Upper lobe of right lung (tissue), 1 donor: ENCODE measurements at regions not wholly inside any gene's neighbourhood (a gene's known extent, or its start where the extent isn't known, plus 50 kb on each side); places are given as distances from the start of the nearest gene placed in this dataset.
A peak's percentile ranks its signal among the peaks of the same experiment; 100 is the strongest.

Experiments used
- ATAC-seq: fragments of 200-7000 bp; cut with Tn5 transposase; one replicate; pipeline ENCODE4 v1.9.1; 2020; ENCODE audit warnings: mild to moderate bottlenecking, moderate library complexity
- DNase-seq: peaks from one replicate; pipeline ENCODE4 v3.0.0-alpha.2; 2020
- H3K27ac ChIP-seq: fragments of 200-600 bp; one replicate; pipeline ENCODE4 v1.8.0; 2022
- H3K27me3 ChIP-seq: fragments of 200-600 bp; one replicate; pipeline ENCODE4 v1.8.0; 2022; ENCODE audit warnings: mild to moderate bottlenecking
- H3K36me3 ChIP-seq: fragments of 200-600 bp; one replicate; pipeline ENCODE4 v1.8.0; 2022
- H3K4me1 ChIP-seq: fragments of 200-600 bp; one replicate; pipeline ENCODE4 v1.8.0; 2022
- H3K4me3 ChIP-seq: fragments of 200-600 bp; one replicate; pipeline ENCODE4 v1.8.0; 2022; ENCODE audit warnings: mild to moderate bottlenecking
- H3K9me3 ChIP-seq: fragments of 200-600 bp; one replicate; pipeline ENCODE4 v1.8.0; 2022
- CTCF ChIP-seq: fragments of 200-600 bp; IDR thresholded peaks from one replicate; pipeline ENCODE4 v1.8.0; 2022; ENCODE audit warnings: antibody characterized with exemption
- intact Hi-C: fragments of 100-400 bp; cut with DNase I; formaldehyde crosslinking; loops from one replicate; pipeline ENCODE4 v1.11.0; 2022
- donor health status: DM: no; HTN: yes; CAD: no; lungs with severe emphysema.

DNA sequence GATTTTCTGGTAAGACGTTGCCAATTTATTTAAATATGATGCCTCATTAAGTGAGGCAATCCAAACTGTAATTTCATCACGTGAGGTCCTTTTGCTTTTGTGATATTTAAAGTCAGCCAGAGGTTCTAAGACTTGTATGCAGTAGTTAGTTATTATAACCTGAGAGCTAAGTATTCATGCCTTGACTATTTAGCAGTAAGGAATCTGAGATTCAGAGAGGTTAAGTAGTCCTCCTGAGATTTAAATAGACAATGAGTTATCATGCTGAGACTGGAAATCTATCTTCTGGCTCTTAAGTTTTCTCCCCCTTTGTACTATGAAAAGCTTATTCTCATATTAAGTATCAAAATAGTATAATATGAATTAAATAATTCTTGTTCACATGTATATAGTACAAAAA, 158.0 kb downstream of the UTRN start:
- intact Hi-C loops, result no loop called here
- H3K27ac ChIP-seq, result no peak overlapping the region
- no peaks in the 10 kb centered on the region for H3K27me3 ChIP-seq
- no peak overlapping the region for H3K4me3 ChIP-seq
- peaks cover 91% of the 10 kb centered on the region for H3K36me3 ChIP-seq
- no peak for DNase-seq
- ATAC-seq, result no peak
- no peaks in the 10 kb centered on the region for H3K9me3 ChIP-seq
- no peaks in the 10 kb centered on the region for H3K4me1 ChIP-seq
- no peak for TF ChIP-seq CTCF

- DNase-seq, result no peak
- intact Hi-C loops, result no loop called here
- H3K4me1 ChIP-seq, result no peaks in the 10 kb centered on the region
- no peak overlapping the region for H3K27ac ChIP-seq
- no peak overlapping the region for H3K4me3 ChIP-seq
- no peak for TF ChIP-seq CTCF
- H3K9me3 ChIP-seq, result no peaks in the 10 kb centered on the region
- no peak for ATAC-seq
- no peaks in the 10 kb centered on the region for H3K27me3 ChIP-seq
- peaks cover 90% of the 10 kb centered on the region for H3K36me3 ChIP-seq
Measured at GRCh38 chr6:144447472-144447871, 162.3 kb downstream of the UTRN start.

DNA sequence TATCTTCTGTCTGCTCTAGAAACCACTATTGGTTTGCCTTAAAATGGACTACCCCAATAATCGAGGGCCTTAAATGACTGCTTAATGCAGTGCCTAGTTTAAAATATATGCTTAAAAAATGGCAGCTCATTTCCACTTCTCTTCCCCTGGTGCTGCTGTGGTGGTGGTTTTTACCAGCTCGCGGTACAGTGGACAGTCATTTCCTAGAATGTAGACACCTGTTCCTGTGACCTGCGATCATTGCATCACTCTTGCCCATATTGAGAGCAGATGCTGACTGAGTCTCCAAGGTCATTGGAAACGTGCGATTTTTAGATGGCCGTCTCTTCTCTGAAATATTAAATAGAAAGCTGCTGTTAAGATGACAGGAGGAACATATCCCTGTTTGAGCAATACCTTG, 164.1 kb downstream of the UTRN start:
- Histone ChIP-seq H3K27me3 (no peaks in the 10 kb centered on the region), H3K4me3 (no peak overlapping the region), H3K27ac (no peak overlapping the region), H3K4me1 (no peaks in the 10 kb centered on the region), H3K36me3 (peaks cover 96% of the 10 kb centered on the region), H3K9me3 (no peaks in the 10 kb centered on the region)
- no peak for TF ChIP-seq CTCF
- ATAC-seq, result no peak
- intact Hi-C loops, result no loop called here
- DNase-seq, result no peak

GRCh38 chr6:144449911-144450597, 164.9 kb downstream of the UTRN start:
- H3K27me3 ChIP-seq, result no peaks in the 10 kb centered on the region
- no peak overlapping the region for H3K27ac ChIP-seq
- DNase-seq (no peak), ATAC-seq (no peak)
- no peak overlapping the region for H3K4me3 ChIP-seq
- H3K4me1 ChIP-seq, result no peaks in the 10 kb centered on the region
- H3K36me3 ChIP-seq, result peaks cover 96% of the 10 kb centered on the region
- no peak for TF ChIP-seq CTCF
- H3K9me3 ChIP-seq, result no peaks in the 10 kb centered on the region
- intact Hi-C loops, result no loop called here

GRCh38 chr6:144460327-144461095, 175.4 kb downstream of the UTRN start:
- Histone ChIP-seq H3K9me3 (no peaks in the 10 kb centered on the region), H3K27ac (no peak overlapping the region), H3K36me3 (peaks cover 82% of the 10 kb centered on the region), H3K4me1 (no peaks in the 10 kb centered on the region), H3K4me3 (no peak overlapping the region), H3K27me3 (no peaks in the 10 kb centered on the region)
- intact Hi-C loops, result no loop called here
- ATAC-seq, result peak; percentile 43
- DNase-seq, result no peak
- no peak for TF ChIP-seq CTCF
